Myocyte (in vitro differentiated cells): ENCODE measurements at regions not wholly inside any gene's neighbourhood (a gene's known extent, or its start where the extent isn't known, plus 50 kb on each side); places are given as distances from the start of the nearest gene placed in this dataset.
"Not testable (repeated sequence)": the region's sequence is repeated elsewhere in the genome, so short reads cannot be mapped to it uniquely, and the experiment has no call there.

Source experiments
- DNase-seq: peaks from one replicate; pipeline ENCODE4 v3.0.0-alpha.2; 2012; ENCODE audit warnings: low read depth

- DNase-seq, result not testable (repeated sequence)
Measured at GRCh38 chr14:105653921-105654320, 127.5 kb downstream of the TMEM121 start.

GRCh38 chr14:105659255-105659654 is 132.9 kb downstream of the TMEM121 start:
- not testable (repeated sequence) for DNase-seq

GRCh38 chr14:105659935-105660527 is 133.6 kb downstream of the TMEM121 start:
- no peak for DNase-seq

- DNase-seq, result no peak
Measured at GRCh38 chr14:105660816-105661531, 134.6 kb downstream of the TMEM121 start.

- not testable (repeated sequence) for DNase-seq
Measured at GRCh38 chr14:105662043-105662442, 135.7 kb downstream of the TMEM121 start.

GRCh38 chr14:105662592-105662991 is 136.2 kb downstream of the TMEM121 start:
- DNase-seq, result not testable (repeated sequence)

GRCh38 chr14:105663323-105663722 is 136.9 kb downstream of the TMEM121 start:
- not testable (repeated sequence) for DNase-seq

GRCh38 chr14:105663818-105664596 is 137.6 kb downstream of the TMEM121 start:
- not testable (repeated sequence) for DNase-seq

GRCh38 chr14:105664691-105665090 is 138.3 kb downstream of the TMEM121 start:
- no peak for DNase-seq

GRCh38 chr14:105665247-105665950 is 139.0 kb downstream of the TMEM121 start:
- no peak for DNase-seq

GRCh38 chr14:105665951-105666277 is 139.5 kb downstream of the TMEM121 start:
- no peak for DNase-seq

GRCh38 chr14:105666420-105666819 is 140.0 kb downstream of the TMEM121 start:
- no peak for DNase-seq

GRCh38 chr14:105666991-105667662 is 140.7 kb downstream of the TMEM121 start:
- not testable (repeated sequence) for DNase-seq

- not testable (repeated sequence) for DNase-seq
Measured at GRCh38 chr14:105667663-105668020, 141.3 kb downstream of the TMEM121 start.

- not testable (repeated sequence) for DNase-seq
Measured at GRCh38 chr14:105668021-105668420, 141.6 kb downstream of the TMEM121 start.

GRCh38 chr14:105668471-105669230 is 142.3 kb downstream of the TMEM121 start:
- not testable (repeated sequence) for DNase-seq

- DNase-seq, result not testable (repeated sequence)
Measured at GRCh38 chr14:105669231-105669610, 142.8 kb downstream of the TMEM121 start.

GRCh38 chr14:105669646-105670045 is 143.3 kb downstream of the TMEM121 start:
- DNase-seq, result not testable (repeated sequence)

GRCh38 chr14:105672450-105673200 is 146.2 kb downstream of the TMEM121 start:
- DNase-seq, result not testable (repeated sequence)
